ENCODE measurements at regions not wholly inside any gene's neighbourhood (a gene's known extent, or its start where the extent isn't known, plus 50 kb on each side); places are given as distances from the start of the nearest gene placed in this dataset.

DNA sequence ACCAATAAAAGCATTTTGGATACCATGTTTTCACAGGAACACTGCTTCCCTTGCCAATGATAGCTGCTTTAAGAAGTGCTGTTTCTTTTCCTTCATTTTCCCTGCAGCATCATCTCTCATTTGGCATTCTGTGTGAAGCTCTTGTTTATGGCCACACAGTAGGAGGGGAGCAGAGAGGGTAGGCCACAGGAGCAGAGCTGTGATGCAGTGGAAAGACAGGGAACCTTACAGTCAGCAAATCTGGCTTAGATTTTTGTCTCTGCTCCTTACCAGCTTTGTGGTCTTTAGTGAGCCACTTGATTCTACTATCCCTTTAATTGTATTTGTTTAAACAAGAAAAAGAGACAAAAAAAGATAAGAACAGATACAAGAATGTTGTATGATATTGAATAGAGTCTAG, 138.7 kb downstream of the RPL22L1 start:
- H3K4ac ChIP-seq (replicated peaks; ENCODE audit: insufficient read length, low read depth, low read length), result no peak overlapping the region
- H2BK120ac ChIP-seq (replicated peaks; ENCODE audit: low read depth, low read length), result no peak overlapping the region
- H3K9me3 ChIP-seq (ENCODE audit: insufficient read depth in 2 of 2, low read depth in 1 of 2, low read length in 1 of 2), result no peaks in the 10 kb centered on the region
- H2BK15ac ChIP-seq (ENCODE audit: low read length), result no peak overlapping the region
- H3K79me2 ChIP-seq (ENCODE audit: control insufficient read depth in 1 of 2, insufficient read depth in 2 of 2, low read length in 2 of 2), result no peaks in the 10 kb centered on the region
- no peak overlapping the region for H3K9ac ChIP-seq (replicated peaks in 1 of 4; ENCODE audit: extremely low read depth in 1 of 4, low read depth in 3 of 4, low read length in 3 of 4)
- 0 out of 2 replicates have a peak overlapping the region, but pooled peaks have one; percentile 24 for H2AFZ ChIP-seq (ENCODE audit: low read length)
- no peak overlapping the region for H3K4me2 ChIP-seq (ENCODE audit: insufficient read depth in 1 of 2, low read depth in 2 of 2, low read length in 2 of 2)
- no peaks in the 10 kb centered on the region for H4K20me1 ChIP-seq (replicated peaks in 1 of 2; ENCODE audit: control insufficient read depth in 1 of 2, insufficient read depth in 2 of 2, low read length in 2 of 2)
- no peaks in the 10 kb centered on the region; the same call in 1 of the 2 replicates for H3K23me2 ChIP-seq (ENCODE audit: low read depth, low read length)
- no peak overlapping the region for H2BK20ac ChIP-seq (ENCODE audit: low read length)
- H3K79me1 ChIP-seq (ENCODE audit: low read depth, low read length), result no peaks in the 10 kb centered on the region
- FAIRE-seq (no peak), DNase-seq (ENCODE audit: low read depth in 1 of 2, low spot score in 2 of 2) (no peak)
- H3K27me3 ChIP-seq (replicated peaks in 1 of 4; ENCODE audit: control insufficient read depth in 3 of 4, extremely low read depth in 1 of 4, insufficient read depth in 3 of 4, low read length in 3 of 4), result no peaks in the 10 kb centered on the region
- ChIA-PET CTCF (ENCODE audit: partially characterized antibody) (interaction anchor here (0.8 to 3.6 kb wide), 4 partner anchors 22 to 319 kb away, joined by 3 to 12 read pairs (median 4); no protein-coding TSS in a partner anchor), POLR2A (ENCODE audit: partially characterized antibody) (no interaction called here)
- H3K14ac ChIP-seq (ENCODE audit: insufficient read length), result no peak overlapping the region
- no peak overlapping the region for H2BK12ac ChIP-seq (ENCODE audit: low read depth, low read length)
- no peaks in the 10 kb centered on the region for H3K36me3 ChIP-seq (ENCODE audit: control insufficient read depth in 2 of 4, insufficient read depth in 4 of 4, low read length in 3 of 4)
- no peak overlapping the region for H3K18ac ChIP-seq (ENCODE audit: extremely low read depth, low read length)
- no peak overlapping the region for H3K23ac ChIP-seq (ENCODE audit: insufficient read length)
- H4K91ac ChIP-seq (replicated peaks; ENCODE audit: insufficient read length, low read length), result no peak overlapping the region
- H3K4me3 ChIP-seq (ENCODE audit: extremely low read depth in 1 of 4, insufficient read depth in 2 of 4, low read depth in 3 of 4, low read length in 4 of 4), result no peak overlapping the region
- H2AK5ac ChIP-seq (ENCODE audit: low read depth, low read length), result no peak overlapping the region
- H2BK5ac ChIP-seq (ENCODE audit: low read depth, low read length), result no peak overlapping the region
- H3K27ac ChIP-seq (ENCODE audit: low read depth, low read length), result no peak overlapping the region
- TF ChIP-seq USF2 (IDR thresholded peaks at IDR 0.05; ENCODE audit: low read length), result no peak
- TF ChIP-seq MAX (IDR thresholded peaks at IDR 0.05), result no peak
- H3K4me1 ChIP-seq (replicated peaks in 1 of 4; ENCODE audit: control insufficient read depth in 3 of 4, insufficient read depth in 4 of 4, low read length in 3 of 4), result peaks cover 0 to 5% (median 2%) of the 10 kb centered on the region in 4 experiments; a peak in 3 of 7 replicates
- no peak overlapping the region for H4K5ac ChIP-seq (ENCODE audit: insufficient read length, low read depth, low read length)
- no peak overlapping the region for H4K8ac ChIP-seq (ENCODE audit: extremely low read depth, insufficient read depth, low read length)
- H3K56ac ChIP-seq (replicated peaks; ENCODE audit: insufficient read length, low read depth, low read length), result no peak overlapping the region
